Panc1 (cell line): ENCODE measurements at regions not wholly inside any gene's neighbourhood (a gene's known extent, or its start where the extent isn't known, plus 50 kb on each side); places are given as distances from the start of the nearest gene placed in this dataset.

ENCODE experiments used
- CTCF ChIP-seq: fragments of 450-650 bp; IDR thresholded peaks from 2 replicates; pipeline ENCODE4 v1.5.1; 2017; ENCODE audit warnings: mild to moderate bottlenecking
- POLR2AphosphoS5 ChIP-seq: IDR thresholded peaks from 2 replicates; pipeline ENCODE4 v1.6.1; 2012; ENCODE audit warnings: mild to moderate bottlenecking, low read depth, low read length, moderate library complexity
- SIN3A ChIP-seq: IDR thresholded peaks from 2 replicates; pipeline ENCODE4 v1.6.1; 2012; ENCODE audit warnings: low read depth, mild to moderate bottlenecking, low read length, moderate library complexity, borderline replicate concordance; ENCODE audit not compliant: insufficient read depth
- TCF7L2 ChIP-seq: IDR thresholded peaks from 2 replicates; pipeline ENCODE4 v1.6.1; 2011; ENCODE audit warnings: mild to moderate bottlenecking, low read depth, low read length, inconsistent platforms
- TF ChIP-seq, protein P1 (sequence below), 2 experiments: IDR thresholded peaks; 2 replicates each; pipeline ENCODE4 v1.6.1; 2011 to 2012; ENCODE audit warnings: low read depth in 2 of 2, control low read depth in 1 of 2, low read length in 1 of 2, mild to moderate bottlenecking in 1 of 2, moderate library complexity in 1 of 2; ENCODE audit not compliant: insufficient read depth in 1 of 2

- TF ChIP-seq CTCF = no peak
- TF ChIP-seq, protein P1, sequence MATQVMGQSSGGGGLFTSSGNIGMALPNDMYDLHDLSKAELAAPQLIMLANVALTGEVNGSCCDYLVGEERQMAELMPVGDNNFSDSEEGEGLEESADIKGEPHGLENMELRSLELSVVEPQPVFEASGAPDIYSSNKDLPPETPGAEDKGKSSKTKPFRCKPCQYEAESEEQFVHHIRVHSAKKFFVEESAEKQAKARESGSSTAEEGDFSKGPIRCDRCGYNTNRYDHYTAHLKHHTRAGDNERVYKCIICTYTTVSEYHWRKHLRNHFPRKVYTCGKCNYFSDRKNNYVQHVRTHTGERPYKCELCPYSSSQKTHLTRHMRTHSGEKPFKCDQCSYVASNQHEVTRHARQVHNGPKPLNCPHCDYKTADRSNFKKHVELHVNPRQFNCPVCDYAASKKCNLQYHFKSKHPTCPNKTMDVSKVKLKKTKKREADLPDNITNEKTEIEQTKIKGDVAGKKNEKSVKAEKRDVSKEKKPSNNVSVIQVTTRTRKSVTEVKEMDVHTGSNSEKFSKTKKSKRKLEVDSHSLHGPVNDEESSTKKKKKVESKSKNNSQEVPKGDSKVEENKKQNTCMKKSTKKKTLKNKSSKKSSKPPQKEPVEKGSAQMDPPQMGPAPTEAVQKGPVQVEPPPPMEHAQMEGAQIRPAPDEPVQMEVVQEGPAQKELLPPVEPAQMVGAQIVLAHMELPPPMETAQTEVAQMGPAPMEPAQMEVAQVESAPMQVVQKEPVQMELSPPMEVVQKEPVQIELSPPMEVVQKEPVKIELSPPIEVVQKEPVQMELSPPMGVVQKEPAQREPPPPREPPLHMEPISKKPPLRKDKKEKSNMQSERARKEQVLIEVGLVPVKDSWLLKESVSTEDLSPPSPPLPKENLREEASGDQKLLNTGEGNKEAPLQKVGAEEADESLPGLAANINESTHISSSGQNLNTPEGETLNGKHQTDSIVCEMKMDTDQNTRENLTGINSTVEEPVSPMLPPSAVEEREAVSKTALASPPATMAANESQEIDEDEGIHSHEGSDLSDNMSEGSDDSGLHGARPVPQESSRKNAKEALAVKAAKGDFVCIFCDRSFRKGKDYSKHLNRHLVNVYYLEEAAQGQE (IDR thresholded peaks at IDR 0.05; ENCODE audit: insufficient read depth in 1 of 2, low read depth in 2 of 2, low read length in 1 of 2) = no peak
- TF ChIP-seq SIN3A = no peak
- no peak for TF ChIP-seq POLR2AphosphoS5
- TF ChIP-seq TCF7L2 = no peak
Measured at GRCh38 chr3:127363891-127364290, 76.0 kb upstream of the PRR20G start.
